HepG2 (cell line): ENCODE measurements at regions not wholly inside any gene's neighbourhood (a gene's known extent, or its start where the extent isn't known, plus 50 kb on each side); places are given as distances from the start of the nearest gene placed in this dataset.

Experiments used
- EZH2 ChIP-seq: conservative IDR thresholded peaks from 2 replicates; pipeline ENCODE4 v1.6.1; 2012; ENCODE audit warnings: mild to moderate bottlenecking, low read depth, low read length, moderate library complexity
- HNRNPUL1 ChIP-seq: fragments of 200-400 bp; formaldehyde crosslinking; IDR thresholded peaks from 2 replicates; pipeline ENCODE4 v1.6.1; 2017; ENCODE audit warnings: low read depth, mild to moderate bottlenecking, low read length, moderate library complexity
- KLF6 ChIP-seq: IDR thresholded peaks from 2 replicates; pipeline ENCODE4 v1.8.0; 2016; ENCODE audit warnings: missing biosample characterization, missing genetic modification reagents
- MTA1 ChIP-seq: sonication (generic); formaldehyde crosslinking; IDR thresholded peaks from 2 replicates; pipeline ENCODE4 v1.4.0; 2020; ENCODE audit warnings: missing genetic modification reagents, mild to moderate bottlenecking, borderline replicate concordance
- MYC ChIP-seq: sonication (generic); formaldehyde crosslinking; IDR thresholded peaks from 2 replicates; pipeline ENCODE4 v1.9.0; 2021; ENCODE audit warnings: missing genetic modification reagents, borderline replicate concordance
- ZNF264 ChIP-seq: sonication (generic); formaldehyde crosslinking; IDR thresholded peaks from 2 replicates; pipeline ENCODE4 v1.4.0; 2020; ENCODE audit warnings: missing genetic modification reagents
- ZNF30 ChIP-seq: sonication (generic); formaldehyde crosslinking; IDR thresholded peaks from 2 replicates; pipeline ENCODE4 v1.5.0; 2020; ENCODE audit warnings: mild to moderate bottlenecking, missing genetic modification reagents
- ZNF382 ChIP-seq: sonication (generic); formaldehyde crosslinking; IDR thresholded peaks from 2 replicates; pipeline ENCODE4 v1.5.0; 2020; ENCODE audit warnings: missing genetic modification reagents, mild to moderate bottlenecking, borderline replicate concordance
- ZNF737 ChIP-seq: sonication (generic); formaldehyde crosslinking; IDR thresholded peaks from 2 replicates; pipeline ENCODE4 v1.5.0; 2020; ENCODE audit warnings: missing genetic modification reagents, mild to moderate bottlenecking, borderline replicate concordance
- ZNF761 ChIP-seq: sonication (generic); formaldehyde crosslinking; conservative IDR thresholded peaks from 2 replicates; pipeline ENCODE4 v1.4.0; 2020; ENCODE audit warnings: mild to moderate bottlenecking, missing genetic modification reagents
- ZNF792 ChIP-seq: IDR thresholded peaks from 2 replicates; pipeline ENCODE4 v1.6.1; 2016
- ZSCAN21 ChIP-seq: sonication (generic); formaldehyde crosslinking; IDR thresholded peaks from 2 replicates; pipeline ENCODE4 v1.8.0; 2022; ENCODE audit warnings: mild to moderate bottlenecking, missing genetic modification reagents, moderate library complexity, borderline replicate concordance
- TF ChIP-seq, protein P1 (sequence below), 2 experiments: sonication (generic) in 1 of 2; formaldehyde crosslinking in 1 of 2; IDR thresholded peaks; 2 replicates each; pipeline versions ENCODE4 v1.4.0 to v1.6.1; 2018 to 2020; ENCODE audit warnings: missing genetic modification reagents in 2 of 2, borderline replicate concordance in 1 of 2, low read depth in 1 of 2, mild to moderate bottlenecking in 1 of 2, missing biosample characterization in 1 of 2
- TF ChIP-seq, protein P2 (sequence below): sonication (generic); formaldehyde crosslinking; IDR thresholded peaks from 2 replicates; pipeline ENCODE4 v1.5.1; 2020; ENCODE audit warnings: mild to moderate bottlenecking, missing genetic modification reagents, moderate library complexity
- TF ChIP-seq, protein P3 (sequence below): sonication (generic); formaldehyde crosslinking; IDR thresholded peaks from 2 replicates; pipeline ENCODE4 v1.5.0; 2020; ENCODE audit warnings: missing genetic modification reagents
- TF ChIP-seq, protein P4 (sequence below): IDR thresholded peaks from 2 replicates; pipeline ENCODE4 v1.6.1; 2016; ENCODE audit warnings: low read depth
- TF ChIP-seq, protein P5 (sequence below): sonication (generic); formaldehyde crosslinking; IDR thresholded peaks from 2 replicates; pipeline ENCODE4 v1.4.0; 2020; ENCODE audit warnings: missing genetic modification reagents, borderline replicate concordance
- TF ChIP-seq, protein P6 (sequence below): sonication (generic); formaldehyde crosslinking; conservative IDR thresholded peaks from 2 replicates; pipeline ENCODE4 v1.8.0; 2022; ENCODE audit warnings: missing genetic modification reagents

DNA sequence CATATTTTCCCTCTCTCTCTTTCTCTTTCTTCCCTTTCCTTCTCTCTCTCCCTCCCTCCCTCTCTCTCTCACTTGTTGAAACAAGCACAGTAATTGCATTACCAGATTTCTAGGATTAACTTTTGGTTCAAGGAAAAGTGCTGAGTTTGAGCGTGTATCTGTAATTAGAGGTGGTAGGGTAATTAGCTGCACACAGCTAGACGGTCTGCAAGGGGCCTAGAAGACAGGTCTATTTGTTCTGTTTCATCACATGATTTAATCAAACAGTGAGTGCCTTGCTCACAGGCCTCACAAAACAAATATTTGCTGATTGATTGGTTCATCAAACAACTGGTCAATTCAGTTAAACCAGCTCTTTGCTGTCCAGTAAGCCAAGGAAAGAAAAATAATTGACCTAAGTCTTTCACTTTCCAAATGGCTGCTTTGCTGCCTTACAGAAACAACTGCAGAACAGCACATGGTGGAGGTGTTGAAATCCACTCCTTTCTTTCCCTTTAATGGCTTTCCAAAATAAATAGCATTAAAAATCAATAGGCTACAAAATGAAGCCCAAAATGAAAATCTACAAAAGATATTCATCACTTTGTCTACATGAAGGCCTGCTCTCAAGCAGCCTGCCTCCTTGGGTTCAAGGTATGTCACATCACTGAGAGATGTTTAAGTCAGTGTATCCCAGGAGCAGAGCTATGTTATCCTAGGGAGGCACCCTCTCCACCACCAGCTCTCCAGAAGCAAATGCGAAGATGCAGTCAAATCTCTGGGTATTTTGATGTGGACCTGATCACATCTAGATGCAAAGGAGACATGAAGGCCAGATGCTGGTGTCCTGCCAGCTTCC lies 264.4 kb upstream of the SIX2 start (continued):
- TF ChIP-seq, protein P1, sequence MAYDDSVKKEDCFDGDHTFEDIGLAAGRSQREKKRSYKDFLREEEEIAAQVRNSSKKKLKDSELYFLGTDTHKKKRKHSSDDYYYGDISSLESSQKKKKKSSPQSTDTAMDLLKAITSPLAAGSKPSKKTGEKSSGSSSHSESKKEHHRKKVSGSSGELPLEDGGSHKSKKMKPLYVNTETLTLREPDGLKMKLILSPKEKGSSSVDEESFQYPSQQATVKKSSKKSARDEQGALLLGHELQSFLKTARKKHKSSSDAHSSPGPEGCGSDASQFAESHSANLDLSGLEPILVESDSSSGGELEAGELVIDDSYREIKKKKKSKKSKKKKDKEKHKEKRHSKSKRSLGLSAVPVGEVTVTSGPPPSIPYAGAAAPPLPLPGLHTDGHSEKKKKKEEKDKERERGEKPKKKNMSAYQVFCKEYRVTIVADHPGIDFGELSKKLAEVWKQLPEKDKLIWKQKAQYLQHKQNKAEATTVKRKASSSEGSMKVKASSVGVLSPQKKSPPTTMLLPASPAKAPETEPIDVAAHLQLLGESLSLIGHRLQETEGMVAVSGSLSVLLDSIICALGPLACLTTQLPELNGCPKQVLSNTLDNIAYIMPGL (CRISPR knock-in tag; IDR thresholded peaks at IDR 0.05; ENCODE audit: borderline replicate concordance in 1 of 2, low read depth in 1 of 2), result no peak
- no peak for TF ChIP-seq ZNF737 (CRISPR knock-in tag)
- no peak for TF ChIP-seq HNRNPUL1
- TF ChIP-seq, protein P2, sequence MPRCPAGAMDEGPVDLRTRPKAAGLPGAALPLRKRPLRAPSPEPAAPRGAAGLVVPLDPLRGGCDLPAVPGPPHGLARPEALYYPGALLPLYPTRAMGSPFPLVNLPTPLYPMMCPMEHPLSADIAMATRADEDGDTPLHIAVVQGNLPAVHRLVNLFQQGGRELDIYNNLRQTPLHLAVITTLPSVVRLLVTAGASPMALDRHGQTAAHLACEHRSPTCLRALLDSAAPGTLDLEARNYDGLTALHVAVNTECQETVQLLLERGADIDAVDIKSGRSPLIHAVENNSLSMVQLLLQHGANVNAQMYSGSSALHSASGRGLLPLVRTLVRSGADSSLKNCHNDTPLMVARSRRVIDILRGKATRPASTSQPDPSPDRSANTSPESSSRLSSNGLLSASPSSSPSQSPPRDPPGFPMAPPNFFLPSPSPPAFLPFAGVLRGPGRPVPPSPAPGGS (CRISPR knock-in tag), result no peak
- TF ChIP-seq ZNF264 (CRISPR knock-in tag), result peak; percentile 84
- no peak; the same call in 1 of the 2 replicates for TF ChIP-seq MTA1 (CRISPR knock-in tag)
- peak; percentile 53; the same call in 1 of the 2 replicates for TF ChIP-seq ZSCAN21 (CRISPR knock-in tag)
- no peak for TF ChIP-seq EZH2
- no peak for TF ChIP-seq MYC (CRISPR knock-in tag)
- TF ChIP-seq ZNF761 (CRISPR knock-in tag), result no peak
- no peak for TF ChIP-seq ZNF382 (CRISPR knock-in tag)
- TF ChIP-seq, protein P3, sequence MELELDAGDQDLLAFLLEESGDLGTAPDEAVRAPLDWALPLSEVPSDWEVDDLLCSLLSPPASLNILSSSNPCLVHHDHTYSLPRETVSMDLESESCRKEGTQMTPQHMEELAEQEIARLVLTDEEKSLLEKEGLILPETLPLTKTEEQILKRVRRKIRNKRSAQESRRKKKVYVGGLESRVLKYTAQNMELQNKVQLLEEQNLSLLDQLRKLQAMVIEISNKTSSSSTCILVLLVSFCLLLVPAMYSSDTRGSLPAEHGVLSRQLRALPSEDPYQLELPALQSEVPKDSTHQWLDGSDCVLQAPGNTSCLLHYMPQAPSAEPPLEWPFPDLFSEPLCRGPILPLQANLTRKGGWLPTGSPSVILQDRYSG, result no peak
- peak; percentile 87 for TF ChIP-seq ZNF792
- no peak for TF ChIP-seq ZNF30 (CRISPR knock-in tag)
- TF ChIP-seq, protein P4, sequence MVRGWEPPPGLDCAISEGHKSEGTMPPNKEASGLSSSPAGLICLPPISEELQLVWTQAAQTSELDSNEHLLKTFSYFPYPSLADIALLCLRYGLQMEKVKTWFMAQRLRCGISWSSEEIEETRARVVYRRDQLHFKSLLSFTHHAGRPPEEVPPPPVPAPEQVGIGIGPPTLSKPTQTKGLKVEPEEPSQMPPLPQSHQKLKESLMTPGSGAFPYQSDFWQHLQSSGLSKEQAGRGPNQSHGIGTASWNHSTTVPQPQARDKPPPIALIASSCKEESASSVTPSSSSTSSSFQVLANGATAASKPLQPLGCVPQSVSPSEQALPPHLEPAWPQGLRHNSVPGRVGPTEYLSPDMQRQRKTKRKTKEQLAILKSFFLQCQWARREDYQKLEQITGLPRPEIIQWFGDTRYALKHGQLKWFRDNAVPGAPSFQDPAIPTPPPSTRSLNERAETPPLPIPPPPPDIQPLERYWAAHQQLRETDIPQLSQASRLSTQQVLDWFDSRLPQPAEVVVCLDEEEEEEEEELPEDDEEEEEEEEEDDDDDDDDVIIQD (CRISPR knock-in tag), result no peak; the same call in 1 of the 2 replicates
- TF ChIP-seq, protein P5, sequence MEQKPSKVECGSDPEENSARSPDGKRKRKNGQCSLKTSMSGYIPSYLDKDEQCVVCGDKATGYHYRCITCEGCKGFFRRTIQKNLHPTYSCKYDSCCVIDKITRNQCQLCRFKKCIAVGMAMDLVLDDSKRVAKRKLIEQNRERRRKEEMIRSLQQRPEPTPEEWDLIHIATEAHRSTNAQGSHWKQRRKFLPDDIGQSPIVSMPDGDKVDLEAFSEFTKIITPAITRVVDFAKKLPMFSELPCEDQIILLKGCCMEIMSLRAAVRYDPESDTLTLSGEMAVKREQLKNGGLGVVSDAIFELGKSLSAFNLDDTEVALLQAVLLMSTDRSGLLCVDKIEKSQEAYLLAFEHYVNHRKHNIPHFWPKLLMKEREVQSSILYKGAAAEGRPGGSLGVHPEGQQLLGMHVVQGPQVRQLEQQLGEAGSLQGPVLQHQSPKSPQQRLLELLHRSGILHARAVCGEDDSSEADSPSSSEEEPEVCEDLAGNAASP (CRISPR knock-in tag), result peak; percentile 97
- TF ChIP-seq, protein P6, sequence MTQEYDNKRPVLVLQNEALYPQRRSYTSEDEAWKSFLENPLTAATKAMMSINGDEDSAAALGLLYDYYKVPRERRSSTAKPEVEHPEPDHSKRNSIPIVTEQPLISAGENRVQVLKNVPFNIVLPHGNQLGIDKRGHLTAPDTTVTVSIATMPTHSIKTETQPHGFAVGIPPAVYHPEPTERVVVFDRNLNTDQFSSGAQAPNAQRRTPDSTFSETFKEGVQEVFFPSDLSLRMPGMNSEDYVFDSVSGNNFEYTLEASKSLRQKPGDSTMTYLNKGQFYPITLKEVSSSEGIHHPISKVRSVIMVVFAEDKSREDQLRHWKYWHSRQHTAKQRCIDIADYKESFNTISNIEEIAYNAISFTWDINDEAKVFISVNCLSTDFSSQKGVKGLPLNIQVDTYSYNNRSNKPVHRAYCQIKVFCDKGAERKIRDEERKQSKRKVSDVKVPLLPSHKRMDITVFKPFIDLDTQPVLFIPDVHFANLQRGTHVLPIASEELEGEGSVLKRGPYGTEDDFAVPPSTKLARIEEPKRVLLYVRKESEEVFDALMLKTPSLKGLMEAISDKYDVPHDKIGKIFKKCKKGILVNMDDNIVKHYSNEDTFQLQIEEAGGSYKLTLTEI (CRISPR knock-in tag), result no peak
- peak; percentile 67; the same call in 1 of the 2 replicates for TF ChIP-seq KLF6 (CRISPR knock-in tag)
